ENCODE measurements at regions not wholly inside any gene's neighbourhood (a gene's known extent, or its start where the extent isn't known, plus 50 kb on each side); places are given as distances from the start of the nearest gene placed in this dataset.
"Not testable (repeated sequence)": the region's sequence is repeated elsewhere in the genome, so short reads cannot be mapped to it uniquely, and the experiment has no call there.

DNA sequence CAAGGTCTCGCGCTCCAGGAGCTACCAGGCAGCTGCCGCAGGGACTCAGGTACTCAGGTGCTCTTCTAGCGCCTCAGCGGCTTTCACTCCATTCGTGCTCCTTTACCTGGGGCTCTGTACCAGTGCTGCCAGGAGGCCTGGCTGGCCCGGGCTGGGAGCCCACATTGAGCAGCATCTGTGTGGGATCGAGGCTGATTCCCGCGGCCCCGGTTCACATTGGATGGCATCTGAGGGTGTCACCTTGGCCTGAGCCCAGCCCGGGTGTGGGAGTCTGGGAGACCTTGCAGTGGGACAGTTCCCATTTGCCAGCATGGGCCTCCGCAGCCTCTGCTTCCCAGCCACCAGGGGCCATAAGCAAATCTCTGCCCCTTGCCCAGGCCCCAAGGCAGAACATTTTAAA lies 96.9 kb downstream of the NPIPB11 start:
- not testable (repeated sequence) for DNase-seq

GRCh38 chr16:29308644-29309546 lies 97.6 kb downstream of the NPIPB11 start:
- DNase-seq: no peak

DNA sequence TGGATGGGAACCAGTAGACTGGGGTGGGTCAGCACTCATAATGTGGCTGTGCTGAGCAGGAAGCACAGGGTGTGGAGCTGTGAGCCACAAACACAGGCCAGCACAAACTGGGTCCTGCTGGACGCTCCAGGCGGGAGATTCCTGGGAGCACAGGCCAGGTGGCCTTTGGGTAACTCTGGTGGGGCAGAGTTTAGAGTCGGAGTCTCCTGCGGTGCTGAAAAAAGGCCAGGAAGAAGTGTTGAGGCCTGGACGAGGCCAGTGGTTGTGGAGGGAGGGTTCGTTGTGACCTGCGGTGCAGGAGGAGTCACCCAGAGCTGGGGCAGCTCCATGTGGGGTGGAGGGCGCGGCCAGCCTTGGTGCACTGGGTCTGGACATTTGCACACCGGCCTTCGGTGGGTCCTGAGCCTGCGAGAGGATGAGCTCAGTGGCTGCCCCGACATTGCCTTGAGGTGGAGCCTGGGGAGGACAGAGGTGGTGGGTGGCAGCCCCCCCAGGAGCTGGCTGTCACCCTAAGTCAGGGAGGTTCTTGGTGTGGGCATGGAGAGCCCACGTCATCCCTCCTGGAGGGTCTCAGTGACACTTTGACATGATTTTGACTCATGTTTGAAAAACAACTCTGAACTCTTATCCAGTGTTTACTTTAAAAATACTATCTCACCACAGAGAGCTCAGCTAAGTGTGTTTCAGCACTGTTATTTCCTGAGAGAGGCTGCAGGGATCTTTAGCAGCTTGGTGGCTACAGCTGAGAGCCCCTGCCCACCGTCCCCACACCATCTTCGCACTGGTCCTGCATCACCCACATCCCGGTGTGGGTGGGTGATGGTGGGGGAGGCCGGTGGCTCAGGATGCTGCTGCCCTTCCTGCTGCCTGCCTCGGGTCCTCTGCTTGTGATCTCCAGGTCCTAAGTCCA lies 98.7 kb downstream of the NPIPB11 start:
- DNase-seq: no peak

DNA sequence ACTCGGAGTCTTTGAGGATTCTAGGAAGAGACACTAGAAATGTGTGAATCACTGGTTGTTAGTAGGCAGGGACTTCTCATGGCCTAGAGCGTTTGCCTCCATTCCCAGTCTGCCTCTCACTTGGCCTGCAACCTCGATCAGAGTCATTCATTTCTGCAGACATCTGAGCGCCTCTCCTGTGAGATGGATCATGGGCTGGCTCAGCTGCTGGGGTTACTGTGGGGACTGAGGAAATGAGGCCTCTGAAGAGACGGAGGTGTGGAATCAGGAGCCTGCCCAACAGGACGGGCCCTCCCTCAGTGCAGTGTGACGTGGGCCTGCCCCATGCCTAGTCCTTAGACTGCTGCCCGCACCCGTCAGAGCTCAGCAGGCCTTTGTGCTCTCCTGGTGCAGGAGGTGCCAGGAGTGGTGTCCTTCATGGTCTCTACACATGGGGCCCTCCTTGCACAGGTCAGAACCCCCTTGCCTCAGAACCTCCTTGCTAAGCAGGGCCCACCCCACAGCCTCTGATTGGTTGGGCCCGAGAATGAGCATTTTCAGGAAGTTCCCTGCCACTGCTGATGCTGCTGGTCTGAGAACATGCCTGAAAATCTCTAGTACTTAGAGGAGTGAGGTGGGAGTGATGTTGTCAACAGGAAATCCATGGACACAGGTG lies 99.4 kb downstream of the NPIPB11 start:
- peak; percentile 37 for DNase-seq

DNA sequence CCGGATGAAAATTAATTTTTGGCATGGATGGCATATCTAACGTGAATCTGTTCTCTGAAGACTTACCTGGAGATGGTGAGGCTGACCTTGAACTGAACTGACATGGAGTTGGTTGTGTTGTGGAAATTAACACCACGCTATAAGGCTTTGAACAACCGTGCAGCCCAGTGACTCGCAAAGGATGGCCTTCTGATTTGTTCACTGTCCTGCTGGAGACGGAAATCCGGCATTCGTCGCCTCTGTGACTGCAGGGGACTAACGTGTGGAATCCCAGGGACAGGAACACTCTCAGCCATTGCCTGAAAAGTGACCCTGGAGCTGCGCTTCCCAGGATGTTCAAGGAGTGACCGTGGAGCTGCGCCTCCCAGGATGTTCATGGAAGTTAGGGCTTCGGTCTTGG lies 100.3 kb downstream of the NPIPB11 start:
- no peak for DNase-seq

DNA sequence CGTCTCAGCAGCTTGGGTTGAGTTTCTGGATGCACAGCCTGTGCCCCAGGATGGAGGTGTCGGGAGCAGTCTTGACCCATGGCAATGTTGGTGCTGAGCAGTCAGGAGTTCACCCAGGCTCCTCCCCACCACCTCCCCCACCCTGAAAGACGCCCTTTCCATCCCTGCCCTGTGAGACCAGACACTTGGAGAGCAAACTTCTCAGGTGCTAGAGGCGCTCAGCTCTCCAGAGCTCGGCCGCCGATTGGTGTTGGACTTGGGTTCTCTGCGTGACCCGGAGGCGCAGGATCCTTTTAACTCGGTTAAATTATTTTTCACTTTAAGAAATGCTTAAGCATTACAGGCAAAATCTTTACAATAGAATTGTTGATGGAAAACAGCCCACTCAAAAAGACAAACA lies 101.5 kb downstream of the NPIPB11 start:
- DNase-seq: not testable (repeated sequence)

- DNase-seq: no peak
Measured at GRCh38 chr16:29304251-29304650, 102.3 kb downstream of the NPIPB11 start.

DNA sequence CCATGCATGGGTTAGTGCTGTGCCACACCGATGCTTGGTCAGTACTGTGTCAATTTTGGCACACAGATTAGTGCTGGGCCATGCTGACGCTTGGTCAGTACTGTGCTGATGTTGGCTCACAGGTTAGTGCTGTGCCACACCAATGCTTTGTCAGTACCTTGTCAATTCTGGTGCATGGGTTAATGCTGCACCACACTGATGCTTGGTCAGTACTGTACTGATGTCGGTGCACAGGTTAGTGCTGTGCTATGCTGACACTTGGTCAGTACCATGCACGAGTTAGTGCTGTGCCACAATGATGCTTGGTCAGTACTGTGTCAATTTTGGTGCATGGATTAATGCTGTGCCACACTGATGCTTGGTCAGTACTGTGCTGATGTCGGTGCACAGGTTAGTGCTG lies 103.0 kb downstream of the NPIPB11 start:
- DNase-seq: no peak

GRCh38 chr16:29302976-29303375 lies 103.5 kb downstream of the NPIPB11 start:
- no peak for DNase-seq

- DNase-seq: not testable (repeated sequence)
Measured at GRCh38 chr16:29302433-29302832, 104.1 kb downstream of the NPIPB11 start.

GRCh38 chr16:29301662-29302285 lies 104.7 kb downstream of the NPIPB11 start:
- not testable (repeated sequence) for DNase-seq

GRCh38 chr16:29300541-29301535 lies 105.7 kb downstream of the NPIPB11 start:
- DNase-seq: not testable (repeated sequence)

- not testable (repeated sequence) for DNase-seq
Measured at GRCh38 chr16:29300030-29300491, 106.5 kb downstream of the NPIPB11 start.

GRCh38 chr16:29298997-29299396 lies 107.5 kb downstream of the NPIPB11 start:
- DNase-seq: not testable (repeated sequence)

- DNase-seq: not testable (repeated sequence)
Measured at GRCh38 chr16:29298307-29298706, 108.2 kb downstream of the NPIPB11 start.

DNA sequence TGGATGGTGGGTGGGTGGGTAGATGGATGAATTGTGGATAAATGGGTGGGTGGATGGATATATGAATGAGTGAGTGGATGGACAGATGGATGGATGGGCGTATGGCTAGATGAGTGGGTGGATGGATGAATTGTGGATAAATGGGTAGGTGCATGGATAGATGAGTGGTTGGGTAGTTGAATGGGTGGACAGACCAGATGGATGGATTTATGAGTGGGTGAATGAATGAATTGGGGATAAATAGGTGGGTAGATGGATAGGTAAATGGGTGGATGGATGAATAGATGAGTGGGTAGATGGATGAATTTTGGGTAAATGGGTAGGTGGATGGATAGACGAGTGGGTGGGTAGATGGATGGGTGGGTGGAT lies 108.7 kb downstream of the NPIPB11 start:
- not testable (repeated sequence) for DNase-seq

GRCh38 chr16:29297144-29297808 lies 109.2 kb downstream of the NPIPB11 start:
- DNase-seq: not testable (repeated sequence)

GRCh38 chr16:29296176-29296575 lies 110.3 kb downstream of the NPIPB11 start:
- DNase-seq: not testable (repeated sequence)

DNA sequence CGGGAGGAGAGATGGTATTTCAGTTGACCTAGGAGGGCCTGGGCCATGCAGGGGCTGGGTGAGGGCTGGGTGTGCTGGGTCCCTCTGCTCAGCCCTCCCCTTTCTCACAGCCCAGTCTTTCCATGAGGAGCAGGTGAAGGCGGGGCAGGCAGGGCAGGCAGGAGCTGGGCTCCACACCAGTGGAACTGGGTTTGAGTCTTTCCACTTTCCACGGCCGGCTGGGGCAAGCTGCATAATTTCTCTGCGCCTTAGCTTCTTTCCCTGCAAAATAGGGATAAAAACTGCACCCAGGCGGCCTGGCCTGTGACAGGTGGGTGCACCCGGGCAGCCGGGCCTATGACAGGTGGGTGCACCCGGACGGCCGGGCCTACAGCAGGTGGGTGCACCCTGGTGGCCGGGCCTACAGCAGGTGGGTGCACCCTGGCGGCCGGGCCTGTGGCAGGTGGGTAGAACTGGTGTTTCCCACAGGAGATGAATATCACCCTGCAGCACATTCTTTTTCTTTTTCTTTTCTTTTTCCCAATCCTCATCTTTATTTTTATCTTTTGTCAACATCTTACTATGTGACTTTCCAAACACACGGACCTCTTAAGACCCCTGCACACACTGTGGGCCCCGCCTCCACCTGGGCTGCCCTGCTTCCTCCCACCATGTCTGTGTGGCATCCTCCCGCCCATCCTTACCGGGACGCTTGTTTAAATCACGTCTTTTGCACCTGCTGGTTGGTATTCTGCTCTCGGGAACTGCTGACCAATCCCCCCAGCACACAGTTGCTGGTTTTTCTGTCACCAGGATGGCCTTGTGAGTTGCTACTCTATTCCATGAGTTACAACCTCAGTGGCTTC lies 111.3 kb downstream of the NPIPB11 start:
- DNase-seq: not testable (repeated sequence)

Measured in T1000 (cell line).